CD4-positive, alpha-beta T cell treated with Interleukin-6 for 4 hours (primary cell): ENCODE measurements at regions not wholly inside any gene's neighbourhood (a gene's known extent, or its start where the extent isn't known, plus 50 kb on each side); places are given as distances from the start of the nearest gene placed in this dataset.

Experiments
- DNase-seq: peaks from one replicate; pipeline ENCODE4 v3.0.0-alpha.2; 2020; ENCODE audit warnings: mixed read lengths

DNA sequence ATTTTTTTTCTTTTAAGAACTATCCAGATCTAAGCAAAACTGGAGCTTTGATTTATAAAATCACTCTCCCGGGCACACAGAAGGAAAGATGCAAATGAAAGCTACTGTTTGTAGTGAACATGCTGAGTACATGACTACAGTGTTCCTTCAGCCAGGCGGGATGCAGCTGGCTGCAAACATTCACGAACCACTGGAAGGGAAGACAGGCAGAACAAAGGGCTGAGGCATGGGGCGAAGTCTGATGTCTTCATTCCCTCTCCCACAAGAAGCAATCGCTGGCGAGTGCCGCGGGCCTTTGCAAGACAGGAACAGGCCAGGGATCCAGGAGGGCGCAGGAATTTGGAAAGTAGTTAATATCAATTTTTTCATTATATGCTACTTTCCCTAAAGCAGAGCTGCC lies 257.9 kb upstream of the AJAP1 start:
- DNase-seq: no peak

DNA sequence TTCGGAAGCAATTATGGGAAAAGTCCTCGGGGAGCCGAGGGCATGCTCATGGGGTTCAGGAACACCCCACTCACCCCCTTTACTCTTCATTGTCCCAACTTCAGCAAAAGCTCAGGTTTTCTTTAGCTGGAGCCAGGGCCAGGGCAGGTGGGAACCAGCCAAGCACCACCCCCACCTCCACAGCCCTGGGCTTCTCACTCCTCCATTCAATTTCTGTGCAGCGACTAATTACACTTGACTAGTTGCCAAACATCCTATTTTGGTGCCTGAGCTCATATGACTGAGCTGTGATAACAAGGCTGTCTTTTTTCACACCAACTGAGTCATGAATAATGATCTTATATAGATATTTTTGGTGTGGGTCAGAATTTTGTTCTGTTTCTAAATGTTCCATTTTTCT lies 257.2 kb upstream of the AJAP1 start:
- DNase-seq: no peak

DNA sequence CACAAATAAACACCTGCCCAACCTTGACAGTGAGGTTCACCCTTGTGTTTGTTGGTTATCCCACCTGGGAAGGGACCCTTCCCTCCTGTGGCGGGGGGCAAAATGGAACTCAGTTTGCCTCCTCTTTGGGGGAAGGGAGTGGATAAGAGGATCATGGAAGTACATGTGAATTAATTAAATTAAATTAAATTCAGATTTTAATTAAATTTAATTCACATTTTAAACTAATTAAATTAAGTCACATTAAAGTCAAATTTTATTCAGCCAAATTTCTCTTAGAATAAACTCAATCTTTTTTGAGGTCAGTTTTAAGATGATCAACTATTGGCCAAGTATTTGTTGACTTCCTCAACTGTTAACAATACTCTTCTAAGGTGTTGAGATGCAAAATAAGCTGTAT lies 252.4 kb upstream of the AJAP1 start:
- no peak for DNase-seq

DNA sequence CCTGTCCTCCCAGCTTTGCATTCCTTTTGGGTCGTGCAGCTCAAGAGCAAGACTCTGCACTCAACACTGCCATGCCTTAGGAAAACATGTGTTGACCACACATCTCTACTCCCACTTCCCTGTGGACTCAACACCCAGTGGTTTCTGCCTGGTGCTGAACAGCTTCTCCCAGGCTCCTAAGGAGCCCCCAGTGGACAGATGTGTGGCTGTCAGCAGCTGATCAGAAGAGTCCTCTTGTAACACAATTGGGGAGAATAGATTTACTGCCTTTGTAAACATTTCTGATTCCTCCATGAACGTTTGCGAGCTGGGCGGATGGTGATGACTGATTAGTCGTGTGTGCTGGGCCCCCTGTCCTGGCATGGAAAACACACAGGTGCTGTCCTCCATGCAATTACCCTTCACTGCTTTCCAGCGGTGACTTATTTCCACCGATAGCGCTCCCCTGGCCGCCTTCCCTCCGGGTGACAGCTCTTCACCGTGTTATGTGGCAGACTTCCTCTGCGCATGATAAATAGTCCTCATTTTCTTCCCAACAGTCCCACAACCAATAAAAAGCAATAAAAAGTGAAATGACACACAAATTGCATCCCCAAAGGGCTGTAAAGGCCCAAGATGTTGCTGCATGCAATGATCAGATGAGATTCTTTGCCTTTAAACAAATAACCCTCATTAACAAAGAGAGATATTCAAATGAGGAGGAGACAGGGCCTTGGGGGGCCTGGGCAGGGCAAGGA lies 249.4 kb upstream of the AJAP1 start:
- no peak for DNase-seq

GRCh38 chr1:4407851-4408250 lies 246.6 kb upstream of the AJAP1 start:
- DNase-seq: no peak

DNA sequence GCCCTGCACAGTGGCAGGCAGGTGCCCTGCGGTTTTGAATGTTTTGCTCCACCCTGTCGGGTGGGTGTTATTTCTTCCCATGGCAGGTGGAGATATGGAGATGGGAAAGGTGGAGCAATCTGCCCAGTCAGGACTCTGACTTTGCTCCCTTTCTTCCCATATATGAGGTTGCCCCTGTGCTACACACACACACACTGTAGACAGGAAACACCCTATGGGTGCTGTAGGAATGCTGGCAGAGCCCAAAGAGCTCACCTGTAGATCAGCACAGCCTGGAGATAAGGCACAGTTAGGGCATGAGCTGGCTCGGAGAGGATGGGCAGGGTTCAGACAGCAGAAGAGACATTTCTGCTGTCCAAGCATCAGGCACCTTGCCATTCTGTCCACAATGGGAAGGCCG lies 246.0 kb upstream of the AJAP1 start:
- no peak for DNase-seq

DNA sequence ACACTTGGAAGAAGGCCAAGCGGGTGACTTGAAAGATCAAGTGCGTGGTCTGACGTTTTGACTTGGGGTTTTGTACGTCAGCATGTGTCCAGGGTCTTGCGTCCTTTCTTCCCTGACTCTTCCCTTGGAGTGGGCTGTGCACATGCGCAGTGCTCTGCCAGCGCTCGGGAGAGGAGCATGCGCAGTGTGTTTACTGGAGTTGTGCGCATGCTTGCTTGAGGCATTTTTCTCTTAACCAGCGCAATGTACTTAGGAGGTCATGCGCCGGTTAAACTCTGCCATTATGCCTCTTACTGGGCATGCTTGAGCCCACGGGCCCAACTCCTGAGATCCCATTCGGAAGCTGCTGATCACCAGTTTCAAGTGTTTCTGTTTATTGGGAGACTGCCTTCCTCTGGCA lies 242.5 kb upstream of the AJAP1 start:
- no peak for DNase-seq

DNA sequence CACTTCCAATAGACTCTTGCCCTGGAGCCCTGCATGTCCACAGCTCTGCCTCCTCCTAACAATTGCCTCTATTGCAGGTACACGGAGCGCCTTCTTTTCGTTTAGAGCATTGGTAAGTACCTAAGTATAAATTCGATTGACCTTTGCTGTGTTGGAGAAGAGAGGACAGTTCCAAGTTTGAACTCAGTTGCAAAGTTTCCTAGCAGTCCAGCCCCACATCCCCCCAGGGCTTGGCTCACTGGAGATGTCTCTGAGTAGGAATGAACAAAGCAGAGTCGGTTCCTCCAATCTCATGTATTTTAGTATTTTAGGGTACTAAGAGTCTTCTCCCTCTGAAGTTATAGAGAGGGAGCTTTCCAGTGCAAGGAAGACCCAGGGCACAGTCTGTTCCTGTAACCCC lies 238.9 kb upstream of the AJAP1 start:
- DNase-seq: no peak

DNA sequence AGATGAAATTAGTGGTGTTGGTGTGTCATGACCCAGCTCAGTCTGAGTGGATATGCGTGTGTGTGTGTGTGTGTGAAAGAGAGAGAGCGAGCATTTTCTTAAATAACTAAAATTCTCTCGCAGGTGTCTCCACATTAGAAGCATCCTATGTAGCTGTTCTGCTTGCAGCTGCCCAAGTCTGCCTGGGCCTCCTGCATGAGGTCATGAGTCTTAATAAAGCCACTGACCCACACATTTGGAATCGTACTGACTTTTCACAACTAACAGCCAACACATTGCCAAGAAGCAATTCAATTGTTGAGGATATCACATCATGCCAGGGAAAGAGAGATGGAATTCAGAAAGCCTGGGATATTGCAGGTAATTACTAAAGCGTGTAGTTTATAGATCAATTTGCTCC lies 238.2 kb upstream of the AJAP1 start:
- no peak for DNase-seq

GRCh38 chr1:4418021-4418420 lies 236.4 kb upstream of the AJAP1 start:
- no peak for DNase-seq

DNA sequence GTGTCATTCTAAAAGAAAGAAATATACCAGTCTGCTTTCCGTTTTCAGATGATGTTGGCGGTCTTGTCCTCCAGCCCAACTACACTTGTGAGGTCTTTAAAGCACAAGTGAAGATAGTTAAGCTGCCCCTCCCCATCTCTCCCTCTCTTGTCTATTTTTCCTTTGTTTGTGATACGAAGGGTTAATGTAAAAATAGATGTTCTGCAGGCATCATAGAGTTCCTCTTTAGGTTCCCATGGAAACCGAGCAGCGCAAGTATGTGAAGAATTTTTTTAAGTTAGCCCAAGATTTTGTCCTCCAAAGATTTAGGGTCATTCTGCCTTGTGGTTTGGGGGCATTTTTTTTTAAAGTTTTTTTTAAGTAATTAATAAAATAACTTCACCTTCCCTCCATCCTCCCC lies 232.4 kb upstream of the AJAP1 start:
- no peak for DNase-seq

- DNase-seq: no peak
Observed at GRCh38 chr1:4422504-4423289, 231.7 kb upstream of the AJAP1 start.

- DNase-seq: no peak
Observed at GRCh38 chr1:4424254-4424653, 230.2 kb upstream of the AJAP1 start.

DNA sequence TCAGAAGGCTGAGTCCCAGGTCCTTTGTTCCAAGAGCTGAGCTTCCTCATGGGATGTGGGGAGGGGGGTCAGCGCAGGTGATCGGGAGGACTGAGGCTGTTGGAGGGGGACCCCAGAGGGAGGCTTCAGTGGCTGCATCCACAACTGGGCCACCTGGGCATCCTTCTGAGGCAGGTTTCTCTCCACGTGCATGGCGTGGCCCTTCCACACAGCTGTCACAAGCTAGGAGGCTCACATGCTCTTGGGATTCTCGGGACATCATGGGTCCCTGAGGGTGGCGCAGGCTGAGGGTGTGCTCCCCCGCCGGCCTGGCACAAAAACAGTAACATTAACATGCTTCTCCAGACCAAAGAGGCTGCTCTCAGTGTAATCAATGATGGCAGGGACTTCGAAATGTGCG lies 229.6 kb upstream of the AJAP1 start:
- DNase-seq: no peak

GRCh38 chr1:4425892-4426291 lies 228.5 kb upstream of the AJAP1 start:
- no peak for DNase-seq

GRCh38 chr1:4428711-4429110 lies 225.7 kb upstream of the AJAP1 start:
- DNase-seq: no peak

GRCh38 chr1:4430406-4431365 lies 223.7 kb upstream of the AJAP1 start:
- DNase-seq: no peak

DNA sequence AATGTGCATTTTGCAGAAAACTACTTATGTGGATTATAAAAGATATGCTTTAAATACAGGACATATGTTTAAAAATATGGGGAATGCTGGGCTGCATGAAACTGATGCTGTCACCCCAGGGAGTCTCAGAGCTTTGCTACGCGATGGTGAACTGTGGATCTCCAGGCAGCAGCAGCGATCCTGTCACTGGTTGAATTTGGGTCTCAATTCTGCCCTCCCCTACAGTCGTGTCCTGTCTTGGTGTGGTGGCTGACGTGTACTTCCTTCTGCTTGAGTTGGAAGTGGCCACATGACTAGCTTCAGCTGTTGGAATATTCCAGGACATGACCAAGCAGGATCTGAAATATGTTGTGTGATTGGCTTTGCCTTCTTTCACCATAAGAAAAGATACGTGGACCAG lies 222.9 kb upstream of the AJAP1 start:
- DNase-seq: no peak

GRCh38 chr1:4433075-4433474 lies 221.3 kb upstream of the AJAP1 start:
- no peak for DNase-seq

DNA sequence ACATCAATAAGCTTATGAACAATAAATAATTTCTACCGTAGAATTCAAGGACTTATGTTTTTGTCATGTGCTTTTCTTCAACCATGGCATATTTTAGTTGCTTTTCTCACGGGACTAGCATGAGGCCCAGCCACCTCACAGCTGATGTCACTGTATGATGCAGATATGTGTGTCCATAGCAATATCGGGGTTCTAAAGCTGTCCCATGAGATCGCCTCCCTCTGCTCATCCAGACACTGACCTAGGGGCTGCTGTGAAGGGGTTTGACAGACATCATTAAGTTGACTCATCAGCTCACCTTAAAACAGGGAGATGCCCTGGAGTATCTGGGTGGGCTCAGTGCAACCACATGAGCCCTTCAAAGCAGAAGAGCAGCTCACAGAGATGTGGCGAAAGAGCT lies 210.3 kb upstream of the AJAP1 start:
- DNase-seq: no peak

- no peak for DNase-seq
Observed at GRCh38 chr1:4447778-4448420, 206.5 kb upstream of the AJAP1 start.

- DNase-seq: no peak
Observed at GRCh38 chr1:4449972-4450371, 204.4 kb upstream of the AJAP1 start.

DNA sequence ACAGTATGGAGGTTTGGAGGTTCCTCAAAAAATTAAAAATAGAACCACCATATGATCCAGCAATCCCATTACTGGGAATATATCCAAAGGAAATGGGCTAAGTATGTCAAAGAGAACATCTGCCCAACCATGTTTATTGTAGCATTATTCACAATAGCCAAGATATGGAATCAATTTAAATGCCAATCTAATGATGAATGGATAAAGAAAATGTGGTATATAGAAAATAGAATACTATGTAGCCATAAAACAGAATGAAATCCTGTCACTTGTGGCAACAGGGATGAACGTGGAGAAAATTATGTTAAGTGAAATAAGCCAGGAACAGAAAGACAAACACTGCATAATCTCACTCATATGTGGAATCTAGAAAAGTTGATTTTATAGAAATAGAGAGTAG lies 201.7 kb upstream of the AJAP1 start:
- no peak for DNase-seq
